CD14-positive monocyte (primary cell): ENCODE measurements at regions not wholly inside any gene's neighbourhood (a gene's known extent, or its start where the extent isn't known, plus 50 kb on each side); places are given as distances from the start of the nearest gene placed in this dataset.
A peak's percentile ranks its signal among the peaks of the same experiment; 100 is the strongest.

Experiments
- DNase-seq, 3 donors: peaks; one replicate each; pipeline ENCODE4 v3.0.0-alpha.2; 2011 to 2022
- H2AFZ ChIP-seq: 2 replicates; pipeline ENCODE4 v1.6.0; 2012; ENCODE audit warnings: mild to moderate bottlenecking, low read depth, low read length, inconsistent platforms; ENCODE audit not compliant: insufficient read depth, poor library complexity, severe bottlenecking
- H3K27ac ChIP-seq, 2 donors: 1 replicate in 1 of 2; 2 replicates in 1 of 2; pipeline ENCODE4 v1.5.1; 2012 to 2013; ENCODE audit warnings: low read length in 2 of 2, control low read depth in 1 of 2, inconsistent platforms in 1 of 2, low read depth in 1 of 2, mild to moderate bottlenecking in 1 of 2
- H3K27me3 ChIP-seq, 2 donors: one replicate each; pipeline versions ENCODE4 v1.6.0 to v1.6.1; 2011 to 2013; ENCODE audit warnings: low read length in 2 of 2; ENCODE audit not compliant: control insufficient read depth in 2 of 2, insufficient read depth in 2 of 2
- H3K36me3 ChIP-seq, 2 donors: replicated peaks in 1 of 2; 1 replicate in 1 of 2; 2 replicates in 1 of 2; pipeline versions ENCODE4 v1.5.1 to v1.6.1; 2012 to 2013; ENCODE audit warnings: low read length in 2 of 2, control low read depth in 1 of 2, inconsistent platforms in 1 of 2, mild to moderate bottlenecking in 1 of 2; ENCODE audit not compliant: insufficient read depth in 2 of 2, control insufficient read depth in 1 of 2
- H3K4me1 ChIP-seq, 2 donors: 1 replicate in 1 of 2; 2 replicates in 1 of 2; pipeline versions ENCODE4 v1.5.1 to v1.6.1; 2012 to 2013; ENCODE audit warnings: low read length in 2 of 2, control low read depth in 1 of 2, inconsistent platforms in 1 of 2, mild to moderate bottlenecking in 1 of 2, moderate library complexity in 1 of 2; ENCODE audit not compliant: insufficient read depth in 2 of 2, control insufficient read depth in 1 of 2
- H3K4me2 ChIP-seq: replicated peaks from 2 replicates; pipeline ENCODE3; 2012; ENCODE audit warnings: low read length, moderate library complexity, mild to moderate bottlenecking; ENCODE audit not compliant: poor library complexity, severe bottlenecking; ENCODE audit errors: extremely low read depth
- H3K4me3 ChIP-seq, 3 experiments: fragments of 200-600 bp in 1 of 3; sonication (generic) in 1 of 3; replicated peaks in 1 of 3; 1 replicate in 2 of 3; 2 replicates in 1 of 3; pipeline ENCODE4 v1.5.1; 2011 to 2013; ENCODE audit warnings: low read length in 3 of 3, mild to moderate bottlenecking in 3 of 3, control low read depth in 2 of 3, low read depth in 2 of 3, inconsistent platforms in 1 of 3, moderate library complexity in 1 of 3
- H3K79me2 ChIP-seq: 2 replicates; pipeline ENCODE4 v1.6.0; 2012; ENCODE audit warnings: mild to moderate bottlenecking, control low read depth, inconsistent platforms, low read length, moderate library complexity; ENCODE audit not compliant: insufficient read depth
- H3K9ac ChIP-seq: 2 replicates; pipeline ENCODE4 v1.6.0; 2017; ENCODE audit warnings: low read length, mild to moderate bottlenecking; ENCODE audit not compliant: insufficient read depth, poor library complexity, severe bottlenecking
- H3K9me3 ChIP-seq, 2 donors: replicated peaks in 1 of 2; 1 replicate in 1 of 2; 2 replicates in 1 of 2; pipeline versions ENCODE4 v1.5.1 to v1.6.1; 2012 to 2013; ENCODE audit warnings: low read length in 2 of 2, control low read depth in 1 of 2; ENCODE audit not compliant: control insufficient read depth in 1 of 2, insufficient read depth in 1 of 2
- H4K20me1 ChIP-seq: 2 replicates; pipeline ENCODE4 v1.6.0; 2012; ENCODE audit warnings: mild to moderate bottlenecking, low read length, control low read depth, moderate library complexity; ENCODE audit not compliant: insufficient read depth
- H3K27ac Mint-ChIP-seq, 7 donors: one replicate each; pipeline ENCODE4 v1.8.0; 2020; ENCODE audit warnings: mild to moderate bottlenecking in 7 of 7, mixed read lengths in 7 of 7, moderate library complexity in 6 of 7, inconsistent platforms in 2 of 7
- H3K27me3 Mint-ChIP-seq, 3 donors: one replicate each; pipeline ENCODE4 v1.8.0; 2021 to 2022; ENCODE audit warnings: low read depth in 3 of 3, mild to moderate bottlenecking in 3 of 3, mixed read lengths in 3 of 3, moderate library complexity in 3 of 3, inconsistent platforms in 1 of 3
- H3K36me3 Mint-ChIP-seq, 2 donors: one replicate each; pipeline ENCODE4 v1.8.0; 2020; ENCODE audit warnings: mixed read lengths in 2 of 2, inconsistent platforms in 1 of 2, mild to moderate bottlenecking in 1 of 2
- H3K4me1 Mint-ChIP-seq: one replicate; pipeline ENCODE4 v1.8.0; 2020; ENCODE audit warnings: mild to moderate bottlenecking, mixed read lengths
- H3K4me3 Mint-ChIP-seq, 2 donors: one replicate each; pipeline ENCODE4 v1.8.0; 2020; ENCODE audit warnings: mild to moderate bottlenecking in 2 of 2, mixed read lengths in 2 of 2, moderate library complexity in 1 of 2
- H3K9me3 Mint-ChIP-seq, 7 donors: one replicate each; pipeline ENCODE4 v1.8.0; 2020 to 2022; ENCODE audit warnings: mixed read lengths in 7 of 7, mild to moderate bottlenecking in 6 of 7, moderate library complexity in 6 of 7, inconsistent platforms in 2 of 7
- WGBS: methylation state at CpG from one replicate; pipeline ENCODE4 v1.1.5; 2013; ENCODE audit warnings: missing lambda C conversion rate; ENCODE audit not compliant: insufficient coverage; 5-methylcytosine and 5-hydroxymethylcytosine counted together
- intact Hi-C, 2 donors: fragments of 100-400 bp; cut with micrococcal nuclease; formaldehyde crosslinking; loops; one replicate each; pipeline versions ENCODE4 v1.15.0 to v1.15.1; 2023
- TF ChIP-seq, protein P1 (sequence below): fragments of 200-600 bp; IDR thresholded peaks from one replicate; pipeline ENCODE4 v1.8.0; 2022; ENCODE audit warnings: antibody characterized with exemption, mild to moderate bottlenecking

DNA sequence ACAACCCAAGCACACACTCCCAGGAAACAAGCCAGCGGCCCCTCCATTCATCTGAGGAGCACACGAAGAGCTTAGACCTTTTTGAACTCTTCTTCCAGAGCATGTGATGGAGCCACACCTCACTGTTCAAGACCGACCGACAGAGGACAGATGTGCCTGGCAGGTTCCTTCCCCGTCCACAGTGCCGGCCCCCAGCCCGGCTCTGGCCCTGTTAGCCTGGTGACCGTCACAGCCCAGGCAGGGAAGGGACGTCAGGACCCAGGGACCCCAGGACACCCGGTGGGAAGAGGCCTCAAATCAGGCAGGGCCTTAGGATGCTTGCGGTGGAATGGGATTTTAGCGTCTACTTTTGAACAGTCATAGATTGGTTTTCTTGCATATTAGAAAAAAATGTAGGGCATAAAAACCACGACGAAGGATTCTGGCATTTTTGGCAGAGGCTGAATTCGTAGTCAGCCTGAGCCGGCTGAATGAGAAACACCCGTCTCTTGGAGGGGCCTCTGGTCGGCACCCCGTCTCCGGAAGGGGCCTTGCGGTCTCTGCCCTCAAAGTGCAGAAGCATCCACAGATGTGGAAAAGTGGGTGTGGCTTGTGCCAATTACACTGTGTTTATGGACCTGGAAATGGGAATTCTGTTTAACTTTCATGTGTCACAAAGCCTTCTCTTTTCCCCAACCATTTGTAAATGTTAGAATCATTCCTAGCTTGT lies 79.3 kb downstream of the SIK1 start:
- Histone ChIP-seq H3K27me3 (no peaks in the 10 kb centered on the region), H3K4me2 (no peak overlapping the region), H3K9ac (no peak overlapping the region), H4K20me1 (no peaks in the 10 kb centered on the region), H3K36me3 (no peaks in the 10 kb centered on the region), H3K4me1 (peaks cover 28 to 32% of the 10 kb centered on the region in 2 donors), H3K79me2 (no peaks in the 10 kb centered on the region), H2AFZ (no peak overlapping the region), H3K4me3 (no peak overlapping the region), H3K27ac (no peak overlapping the region), H3K9me3 (peaks cover 0 to 8% of the 10 kb centered on the region in 2 donors)
- intact Hi-C loops: no loop called here
- H3K9me3 Mint-ChIP-seq: peaks cover 0 to 8% (median 2%) of the 10 kb centered on the region in 7 donors
- no peaks in the 10 kb centered on the region for H3K36me3 Mint-ChIP-seq
- H3K27me3 Mint-ChIP-seq: peaks cover 0 to 3% (median 0%) of the 10 kb centered on the region in 3 donors
- no peak for DNase-seq
- TF ChIP-seq, protein P1, sequence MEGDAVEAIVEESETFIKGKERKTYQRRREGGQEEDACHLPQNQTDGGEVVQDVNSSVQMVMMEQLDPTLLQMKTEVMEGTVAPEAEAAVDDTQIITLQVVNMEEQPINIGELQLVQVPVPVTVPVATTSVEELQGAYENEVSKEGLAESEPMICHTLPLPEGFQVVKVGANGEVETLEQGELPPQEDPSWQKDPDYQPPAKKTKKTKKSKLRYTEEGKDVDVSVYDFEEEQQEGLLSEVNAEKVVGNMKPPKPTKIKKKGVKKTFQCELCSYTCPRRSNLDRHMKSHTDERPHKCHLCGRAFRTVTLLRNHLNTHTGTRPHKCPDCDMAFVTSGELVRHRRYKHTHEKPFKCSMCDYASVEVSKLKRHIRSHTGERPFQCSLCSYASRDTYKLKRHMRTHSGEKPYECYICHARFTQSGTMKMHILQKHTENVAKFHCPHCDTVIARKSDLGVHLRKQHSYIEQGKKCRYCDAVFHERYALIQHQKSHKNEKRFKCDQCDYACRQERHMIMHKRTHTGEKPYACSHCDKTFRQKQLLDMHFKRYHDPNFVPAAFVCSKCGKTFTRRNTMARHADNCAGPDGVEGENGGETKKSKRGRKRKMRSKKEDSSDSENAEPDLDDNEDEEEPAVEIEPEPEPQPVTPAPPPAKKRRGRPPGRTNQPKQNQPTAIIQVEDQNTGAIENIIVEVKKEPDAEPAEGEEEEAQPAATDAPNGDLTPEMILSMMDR: no peak
- H3K4me1 Mint-ChIP-seq: peaks cover 35% of the 10 kb centered on the region
- peak overlapping the region; percentile 15 to 96 (median 83) for H3K27ac Mint-ChIP-seq
- no peak overlapping the region for H3K4me3 Mint-ChIP-seq
- 76% methylated on average over 20 of the region's 21 CpGs for WGBS

DNA sequence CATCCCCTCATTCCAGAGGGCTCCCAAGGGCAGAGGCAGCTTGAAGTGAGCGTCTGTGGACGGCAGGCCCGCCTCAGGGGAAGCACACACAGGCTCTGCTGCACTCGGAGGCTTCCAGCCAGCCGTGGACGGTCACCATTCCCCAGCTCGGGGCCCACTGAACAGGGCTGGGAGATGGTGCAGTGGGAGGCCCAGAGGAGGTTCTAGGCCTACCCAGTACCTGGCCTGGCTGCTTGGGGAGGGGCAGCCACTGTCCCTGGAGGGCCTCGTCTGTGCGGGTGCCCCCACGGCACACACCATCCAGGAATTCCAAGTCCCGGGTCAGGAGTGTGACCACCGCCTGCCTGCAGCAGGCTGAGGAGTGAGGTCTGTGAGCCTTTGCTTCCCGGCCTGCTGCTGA lies 80.4 kb downstream of the SIK1 start:
- Mint-ChIP-seq H3K4me3 (peak overlapping the region in 1 of 2 donors; percentile 57), H3K27ac (peak overlapping the region; percentile 87 to 96 (median 95)), H3K4me1 (peaks cover 35% of the 10 kb centered on the region), H3K9me3 (peaks cover 0 to 11% (median 2%) of the 10 kb centered on the region in 7 donors), H3K27me3 (peaks cover 0 to 3% (median 0%) of the 10 kb centered on the region in 3 donors), H3K36me3 (no peaks in the 10 kb centered on the region)
- Histone ChIP-seq H4K20me1 (no peaks in the 10 kb centered on the region), H3K27ac (peak overlapping the region; percentile 79 to 84), H3K4me1 (peaks cover 28 to 32% of the 10 kb centered on the region in 2 donors), H3K79me2 (no peaks in the 10 kb centered on the region), H3K27me3 (no peaks in the 10 kb centered on the region), H3K9ac (no peak overlapping the region), H2AFZ (peak overlapping the region; percentile 71), H3K4me2 (peak overlapping the region; percentile 46), H3K9me3 (peaks cover 0 to 8% of the 10 kb centered on the region in 2 donors), H3K36me3 (no peaks in the 10 kb centered on the region), H3K4me3 (no peak overlapping the region)
- WGBS: 91% methylated on average over 12 of the region's 13 CpGs
- no peak for DNase-seq
- intact Hi-C loops: no loop called here
- TF ChIP-seq, protein P1: no peak
